HepG2 (cell line): ENCODE measurements at regions not wholly inside any gene's neighbourhood (a gene's known extent, or its start where the extent isn't known, plus 50 kb on each side); places are given as distances from the start of the nearest gene placed in this dataset.

Source experiments
- ATAC-seq: fragments of 200-7000 bp; cut with Tn5 transposase; 3 replicates; pipeline ENCODE4 v1.9.1; 2020; ENCODE audit warnings: mild to moderate bottlenecking, moderate library complexity
- BruUV-seq: library from RNA; stranded (reverse); fragments of 400-500 nt; replicated peaks from 2 replicates; lab custom pipeline; 2021; lab: Mats Ljungman, UMichigan
- CTCF ChIA-PET: fragments of 300-600 bp; formaldehyde crosslinking; extraction: SDS; loops from one replicate; lab custom pipeline; 2021; ENCODE audit warnings: low total read pairs, inconsistent platforms, low intra/inter-chr PET ratio; lab: Yijun Ruan, JAX
- POLR2A ChIA-PET: fragments of 350-600 bp; sonication (Branson Sonifier 250); formaldehyde crosslinking; loops from one replicate; lab custom pipeline; 2020; ENCODE audit warnings: antibody characterized with exemption, inconsistent platforms; lab: Yijun Ruan, JAX
- DNase-seq: peaks from one replicate; pipeline ENCODE4 v3.0.0-alpha.2; 2015; ENCODE audit warnings: low spot score
- FAIRE-seq: peaks from 3 replicates; lab custom pipeline; 2011; peaks lifted over from hg19 to GRCh38; lab: Jason Lieb, UNC
- H2AFZ ChIP-seq: one replicate; pipeline ENCODE4 v1.6.1; 2011; ENCODE audit warnings: low read length, inconsistent platforms
- H3K27ac ChIP-seq: fragments of 300-600 bp; 3 replicates; pipeline ENCODE4 v1.8.0; 2011; ENCODE audit warnings: mixed run types, mild to moderate bottlenecking, mixed read lengths, low read length, inconsistent platforms; ENCODE audit not compliant: insufficient read depth; ENCODE audit errors: extremely low read length
- H3K27me3 ChIP-seq, 2 experiments: fragments of 200-600 bp in 1 of 2; 2 replicates in 1 of 2; 3 replicates in 1 of 2; pipeline versions ENCODE4 v1.6.0 to v1.8.0; 2011; ENCODE audit warnings: low read length in 2 of 2, mild to moderate bottlenecking in 2 of 2, moderate library complexity in 2 of 2, inconsistent platforms in 1 of 2; ENCODE audit not compliant: insufficient read depth in 2 of 2, control insufficient read depth in 1 of 2
- H3K36me3 ChIP-seq, 2 experiments: fragments of 200-600 bp in 1 of 2; replicated peaks in 1 of 2; 2 replicates in 1 of 2; 3 replicates in 1 of 2; pipeline versions ENCODE4 v1.5.1 to v1.8.0; 2011; ENCODE audit warnings: low read length in 2 of 2, inconsistent platforms in 1 of 2; ENCODE audit not compliant: insufficient read depth in 2 of 2, control insufficient read depth in 1 of 2
- H3K4me1 ChIP-seq: 2 replicates; pipeline ENCODE4 v1.5.1; 2012; ENCODE audit warnings: low read length, inconsistent platforms; ENCODE audit not compliant: insufficient read depth
- H3K4me2 ChIP-seq: 2 replicates; pipeline ENCODE4 v1.6.0; 2011; ENCODE audit warnings: low read depth, low read length, inconsistent platforms
- H3K4me3 ChIP-seq, 3 experiments: fragments of 200-600 bp in 1 of 3; sonication (generic), shearing (Covaris generic) in 1 of 3; replicated peaks in 1 of 3; 2 replicates each; pipeline ENCODE4 v1.5.1; 2011 to 2016; ENCODE audit warnings: low read length in 3 of 3, inconsistent platforms in 2 of 3, low read depth in 2 of 3, mild to moderate bottlenecking in 2 of 3, control low read depth in 1 of 3, mixed read lengths in 1 of 3; ENCODE audit not compliant: insufficient read depth in 1 of 3
- H3K79me2 ChIP-seq: one replicate; pipeline ENCODE4 v1.6.1; 2011; ENCODE audit warnings: low read length, inconsistent platforms; ENCODE audit not compliant: insufficient read depth
- H3K9ac ChIP-seq: 2 replicates; pipeline ENCODE4 v1.6.0; 2011; ENCODE audit warnings: mild to moderate bottlenecking, low read depth, low read length, inconsistent platforms; ENCODE audit not compliant: insufficient read depth
- H3K9me3 ChIP-seq: 2 replicates; pipeline ENCODE4 v1.5.1; 2012; ENCODE audit warnings: mild to moderate bottlenecking, low read length
- H4K20me1 ChIP-seq: 2 replicates; pipeline ENCODE4 v1.6.0; 2011; ENCODE audit warnings: inconsistent platforms, mild to moderate bottlenecking, low read length, moderate library complexity; ENCODE audit not compliant: insufficient read depth
- CHD4 ChIP-seq: fragments of 200-600 bp; sonication (generic); IDR thresholded peaks from 2 replicates; pipeline ENCODE4 v1.7.0; 2017; ENCODE audit warnings: mild to moderate bottlenecking, low read length, borderline replicate concordance
- GLI4 ChIP-seq: sonication (generic); formaldehyde crosslinking; IDR thresholded peaks from 2 replicates; pipeline ENCODE4 v1.5.1; 2020; ENCODE audit warnings: missing genetic modification reagents, mild to moderate bottlenecking, moderate library complexity, borderline replicate concordance
- HNF4A ChIP-seq: sonication (generic); formaldehyde crosslinking; IDR thresholded peaks from 2 replicates; pipeline ENCODE4 v1.4.0; 2020; ENCODE audit warnings: missing genetic modification reagents
- KDM1A ChIP-seq: IDR thresholded peaks from 2 replicates; pipeline ENCODE4 v1.6.1; 2016; ENCODE audit warnings: missing compliant biosample characterization
- KDM5B ChIP-seq: sonication (generic); formaldehyde crosslinking; IDR thresholded peaks from 2 replicates; pipeline ENCODE4 v1.4.0; 2020; ENCODE audit warnings: missing genetic modification reagents, mild to moderate bottlenecking, borderline replicate concordance
- KLF16 ChIP-seq, 2 experiments: sonication (generic) in 1 of 2; formaldehyde crosslinking in 1 of 2; IDR thresholded peaks; 2 replicates each; pipeline versions ENCODE4 v1.6.1 to v1.8.0; 2016 to 2023; ENCODE audit warnings: missing genetic modification reagents in 2 of 2, missing compliant biosample characterization in 1 of 2
- MBNL3 ChIP-seq: fragments of 250-450 bp; sonication (Bioruptor Pico); conservative IDR thresholded peaks from 2 replicates; pipeline ENCODE4 v1.8.0; 2022; ENCODE audit warnings: mild to moderate bottlenecking, inconsistent platforms
- MEIS1 ChIP-seq: sonication (generic); formaldehyde crosslinking; IDR thresholded peaks from 2 replicates; pipeline ENCODE4 v1.9.0; 2021; ENCODE audit warnings: mild to moderate bottlenecking, missing genetic modification reagents, moderate library complexity, borderline replicate concordance
- POLR2AphosphoS2 ChIP-seq: IDR thresholded peaks from 2 replicates; pipeline ENCODE4 v1.6.1; 2011; ENCODE audit warnings: low read depth, low read length, improper control_type of control experiment
- RORA ChIP-seq: sonication (generic); formaldehyde crosslinking; IDR thresholded peaks from 2 replicates; pipeline ENCODE4 v1.5.0; 2020; ENCODE audit warnings: mild to moderate bottlenecking, missing genetic modification reagents, moderate library complexity
- SKIL ChIP-seq: sonication (generic); formaldehyde crosslinking; IDR thresholded peaks from 2 replicates; pipeline ENCODE4 v1.8.0; 2022; ENCODE audit warnings: missing genetic modification reagents, mild to moderate bottlenecking, moderate library complexity, borderline replicate concordance
- ZFX ChIP-seq: sonication (generic); formaldehyde crosslinking; IDR thresholded peaks from 2 replicates; pipeline ENCODE4 v1.4.0; 2020; ENCODE audit warnings: mild to moderate bottlenecking, low read depth, missing genetic modification reagents, moderate library complexity
- ZNF407 ChIP-seq: sonication (generic); formaldehyde crosslinking; IDR thresholded peaks from one replicate; pipeline ENCODE4 v1.5.1; 2020; ENCODE audit warnings: mild to moderate bottlenecking, missing genetic modification reagents; ENCODE audit errors: not compliant biosample characterization
- ZNF468 ChIP-seq: sonication (generic); formaldehyde crosslinking; IDR thresholded peaks from 2 replicates; pipeline ENCODE4 v1.8.0; 2022; ENCODE audit warnings: mild to moderate bottlenecking, moderate library complexity, missing genetic modification reagents
- ZNF773 ChIP-seq: sonication (generic); formaldehyde crosslinking; IDR thresholded peaks from 2 replicates; pipeline ENCODE4 v1.4.0; 2020; ENCODE audit warnings: missing genetic modification reagents, borderline replicate concordance
- WGBS: methylation state at CpG from one replicate; pipeline ENCODE4 v1.1.6; 2017; ENCODE audit warnings: low lambda C conversion rate; 5-methylcytosine and 5-hydroxymethylcytosine counted together
- in situ Hi-C: cut with HindIII; loops from 2 replicates; pipeline ENCODE4 v1.10.0; 2017; ENCODE audit warnings: low pct_unique_long_range_greater_than_20kb; ENCODE audit not compliant: extremely low pct_ligation_motif_present
- intact Hi-C: fragments of 100-400 bp; cut with micrococcal nuclease; formaldehyde crosslinking; loops from one replicate; pipeline ENCODE4 v1.10.0; 2022; ENCODE audit not compliant: unreplicated experiment

- Histone ChIP-seq H2AFZ (no peak overlapping the region), H3K4me3 (no peak overlapping the region), H3K9ac (no peak overlapping the region), H3K79me2 (no peaks in the 10 kb centered on the region), H3K36me3 (no peaks in the 10 kb centered on the region), H3K4me1 (peaks cover 15% of the 10 kb centered on the region), H3K9me3 (no peaks in the 10 kb centered on the region), H4K20me1 (no peaks in the 10 kb centered on the region), H3K27me3 (peaks cover 6 to 87% of the 10 kb centered on the region in 2 experiments), H3K27ac (no peak overlapping the region), H3K4me2 (no peak overlapping the region; the same call in 1 of the 2 replicates)
- DNase-seq (peak; percentile 21), FAIRE-seq (no peak), ATAC-seq (peak; percentile 65)
- no TSS peak for BruUV-seq
- CTCF ChIA-PET, result no interaction called here
- POLR2A ChIA-PET, result no interaction called here
- in situ Hi-C loops, result no loop called here
- intact Hi-C loops, result no loop called here
- 5% methylated on average over 4 of the region's 19 CpGs for WGBS
- no peak for TF ChIP-seq KDM1A (CRISPR knock-in tag)
- TF ChIP-seq SKIL (CRISPR knock-in tag), result no peak
- TF ChIP-seq KLF16 (CRISPR knock-in tag; IDR thresholded peaks at IDR 0.05), result no peak
- TF ChIP-seq HNF4A (CRISPR knock-in tag), result peak; percentile 35; the same call in 1 of the 2 replicates
- TF ChIP-seq ZNF407 (CRISPR knock-in tag), result no peak
- TF ChIP-seq ZNF468 (CRISPR knock-in tag), result no peak
- TF ChIP-seq GLI4 (CRISPR knock-in tag), result no peak
- no peak for TF ChIP-seq POLR2AphosphoS2
- no peak for TF ChIP-seq KDM5B (CRISPR knock-in tag)
- no peak for TF ChIP-seq MBNL3 (CRISPR knock-in tag)
- TF ChIP-seq MEIS1, result no peak
- peak; percentile 38; the same call in 1 of the 2 replicates for TF ChIP-seq ZFX (CRISPR knock-in tag)
- no peak for TF ChIP-seq CHD4
- TF ChIP-seq ZNF773 (CRISPR knock-in tag), result no peak
- no peak for TF ChIP-seq RORA (CRISPR knock-in tag)
Measured at GRCh38 chr9:135267191-135267809, 179.8 kb downstream of the OLFM1 start.
